Stimulated activated CD4-positive, alpha-beta T cell treated with anti-CD3 and anti-CD28 coated beads, Interleukin-4, amount 100 ng/mL, for 4 hours (primary cell): ENCODE measurements at regions not wholly inside any gene's neighbourhood (a gene's known extent, or its start where the extent isn't known, plus 50 kb on each side); places are given as distances from the start of the nearest gene placed in this dataset.

Experiments
- DNase-seq, 2 experiments: peaks; one replicate each; pipeline ENCODE4 v3.0.0-alpha.2; 2020

GRCh38 chr13:74329962-74330361 is 195.8 kb upstream of the KLF12 start:
- no peak for DNase-seq

GRCh38 chr13:74325106-74325505 is 190.9 kb upstream of the KLF12 start:
- no peak for DNase-seq

GRCh38 chr13:74324338-74324737 is 190.1 kb upstream of the KLF12 start:
- no peak for DNase-seq

GRCh38 chr13:74322562-74322961 is 188.4 kb upstream of the KLF12 start:
- no peak for DNase-seq

- DNase-seq = no peak
Observed at GRCh38 chr13:74320282-74320681, 186.1 kb upstream of the KLF12 start.

GRCh38 chr13:74316547-74316946 is 182.3 kb upstream of the KLF12 start:
- DNase-seq = no peak

- no peak for DNase-seq
Observed at GRCh38 chr13:74306496-74306895, 172.3 kb upstream of the KLF12 start.

- DNase-seq = no peak
Observed at GRCh38 chr13:74305876-74306275, 171.7 kb upstream of the KLF12 start.

- no peak for DNase-seq
Observed at GRCh38 chr13:74301258-74301935, 167.2 kb upstream of the KLF12 start.

- no peak for DNase-seq
Observed at GRCh38 chr13:74300162-74300561, 166.0 kb upstream of the KLF12 start.

- DNase-seq = no peak
Observed at GRCh38 chr13:74299721-74300120, 165.5 kb upstream of the KLF12 start.

GRCh38 chr13:74298923-74299322 is 164.7 kb upstream of the KLF12 start:
- DNase-seq = no peak

GRCh38 chr13:74289861-74290773 is 155.9 kb upstream of the KLF12 start:
- peak in 1 of 2 experiments; percentile 48 for DNase-seq

GRCh38 chr13:74289107-74289506 is 154.9 kb upstream of the KLF12 start:
- DNase-seq = no peak

GRCh38 chr13:74288361-74288911 is 154.2 kb upstream of the KLF12 start:
- DNase-seq = no peak

GRCh38 chr13:74287724-74288169 is 153.5 kb upstream of the KLF12 start:
- peak; percentile 62 to 83 for DNase-seq

GRCh38 chr13:74280795-74281490 is 146.7 kb upstream of the KLF12 start:
- DNase-seq = no peak

- no peak for DNase-seq
Observed at GRCh38 chr13:74280093-74280794, 146.0 kb upstream of the KLF12 start.

- DNase-seq = no peak
Observed at GRCh38 chr13:74278901-74279300, 144.7 kb upstream of the KLF12 start.

GRCh38 chr13:74274916-74275315 is 140.7 kb upstream of the KLF12 start:
- no peak for DNase-seq

- DNase-seq = no peak
Observed at GRCh38 chr13:74273581-74273980, 139.4 kb upstream of the KLF12 start.

GRCh38 chr13:74272826-74273225 is 138.6 kb upstream of the KLF12 start:
- no peak for DNase-seq

- no peak for DNase-seq
Observed at GRCh38 chr13:74270018-74270417, 135.8 kb upstream of the KLF12 start.
